ENCODE measurements at regions not wholly inside any gene's neighbourhood (a gene's known extent, or its start where the extent isn't known, plus 50 kb on each side); places are given as distances from the start of the nearest gene placed in this dataset.

DNA sequence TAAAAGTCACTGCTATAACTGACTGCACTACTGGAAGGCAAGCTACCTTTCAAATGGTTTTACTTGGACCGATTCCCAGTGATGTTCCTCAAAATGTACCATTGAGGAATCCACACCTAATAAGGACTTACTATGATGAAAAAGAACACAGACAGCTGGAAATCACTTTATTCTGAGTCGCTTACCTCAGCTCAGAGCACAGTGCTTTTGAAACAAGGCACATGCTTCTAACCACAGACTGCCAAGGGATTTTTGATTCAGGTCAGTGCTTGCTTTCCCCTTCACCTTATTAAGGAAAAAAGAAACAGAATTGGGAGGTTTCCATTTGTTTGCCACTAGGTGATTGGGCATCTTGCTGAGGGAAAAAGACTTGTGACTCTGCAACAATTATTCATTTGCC lies 707.5 kb upstream of the FSHR start:
- Histone ChIP-seq H3K4me3 (no peak overlapping the region), H3K4me1 (no peaks in the 10 kb centered on the region), H3K9me3 (no peaks in the 10 kb centered on the region), H3K27ac (no peak overlapping the region), H3K36me3 (no peaks in the 10 kb centered on the region), H3K27me3 (no peaks in the 10 kb centered on the region)
- intact Hi-C loops (cut with DNase I; ENCODE audit: low total_unique reads): no loop called here
- 84 to 91% (median 88%) methylated on average over 2 of the region's 2 CpGs for WGBS, 5 donors
- DNase-seq: peak in 1 of 2 donors; percentile 3
- TF ChIP-seq POLR2A (IDR thresholded peaks at IDR 0.05) (no peak), POLR2AphosphoS5 (IDR thresholded peaks at IDR 0.05) (no peak), EP300 (IDR thresholded peaks at IDR 0.05) (no peak)
- TF ChIP-seq, protein P1, sequence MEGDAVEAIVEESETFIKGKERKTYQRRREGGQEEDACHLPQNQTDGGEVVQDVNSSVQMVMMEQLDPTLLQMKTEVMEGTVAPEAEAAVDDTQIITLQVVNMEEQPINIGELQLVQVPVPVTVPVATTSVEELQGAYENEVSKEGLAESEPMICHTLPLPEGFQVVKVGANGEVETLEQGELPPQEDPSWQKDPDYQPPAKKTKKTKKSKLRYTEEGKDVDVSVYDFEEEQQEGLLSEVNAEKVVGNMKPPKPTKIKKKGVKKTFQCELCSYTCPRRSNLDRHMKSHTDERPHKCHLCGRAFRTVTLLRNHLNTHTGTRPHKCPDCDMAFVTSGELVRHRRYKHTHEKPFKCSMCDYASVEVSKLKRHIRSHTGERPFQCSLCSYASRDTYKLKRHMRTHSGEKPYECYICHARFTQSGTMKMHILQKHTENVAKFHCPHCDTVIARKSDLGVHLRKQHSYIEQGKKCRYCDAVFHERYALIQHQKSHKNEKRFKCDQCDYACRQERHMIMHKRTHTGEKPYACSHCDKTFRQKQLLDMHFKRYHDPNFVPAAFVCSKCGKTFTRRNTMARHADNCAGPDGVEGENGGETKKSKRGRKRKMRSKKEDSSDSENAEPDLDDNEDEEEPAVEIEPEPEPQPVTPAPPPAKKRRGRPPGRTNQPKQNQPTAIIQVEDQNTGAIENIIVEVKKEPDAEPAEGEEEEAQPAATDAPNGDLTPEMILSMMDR (IDR thresholded peaks at IDR 0.05): no peak

DNA sequence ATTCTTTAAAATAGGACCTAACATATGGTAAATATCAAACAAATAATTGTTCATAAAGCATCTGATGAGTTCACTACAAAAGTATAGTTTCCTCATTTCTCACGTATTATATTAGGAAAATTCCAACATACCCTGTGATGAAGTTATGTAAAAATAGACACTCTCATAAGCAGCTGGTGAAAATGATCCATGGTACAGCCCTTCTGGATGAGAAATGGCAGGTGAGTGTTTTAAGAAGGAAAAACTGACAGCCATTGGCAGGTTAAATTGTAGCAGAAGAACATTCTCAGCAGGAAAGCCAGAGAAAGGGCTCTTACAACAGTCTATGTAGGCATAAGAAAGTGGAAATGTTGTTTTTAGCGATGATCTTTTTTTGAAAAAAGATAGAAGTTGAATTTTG lies 706.5 kb upstream of the FSHR start:
- no peaks in the 10 kb centered on the region for H3K27me3 ChIP-seq
- no peak overlapping the region for H3K4me3 ChIP-seq
- H3K36me3 ChIP-seq: no peaks in the 10 kb centered on the region
- TF ChIP-seq, protein P1 (IDR thresholded peaks at IDR 0.05): no peak
- TF ChIP-seq POLR2A (IDR thresholded peaks at IDR 0.05) (no peak), POLR2AphosphoS5 (IDR thresholded peaks at IDR 0.05) (no peak), EP300 (IDR thresholded peaks at IDR 0.05) (no peak)
- H3K4me1 ChIP-seq: no peaks in the 10 kb centered on the region
- no peak overlapping the region for H3K27ac ChIP-seq
- 87 to 96% (median 88%) methylated on average over 2 of the region's 2 CpGs for WGBS, 5 donors
- H3K9me3 ChIP-seq: no peaks in the 10 kb centered on the region
- DNase-seq: no peak
- intact Hi-C loops (cut with DNase I; ENCODE audit: low total_unique reads): no loop called here

- WGBS, 5 donors: 64 to 80% (median 78%) methylated on average over 2 of the region's 2 CpGs
- TF ChIP-seq POLR2AphosphoS5 (IDR thresholded peaks at IDR 0.05) (no peak), POLR2A (IDR thresholded peaks at IDR 0.05) (no peak), EP300 (IDR thresholded peaks at IDR 0.05) (no peak)
- TF ChIP-seq, protein P1 (IDR thresholded peaks at IDR 0.05): no peak
- no peaks in the 10 kb centered on the region for H3K27me3 ChIP-seq
These were observed 705.9 kb upstream of the FSHR start for GRCh38 chr2:49860170-49860569.

DNA sequence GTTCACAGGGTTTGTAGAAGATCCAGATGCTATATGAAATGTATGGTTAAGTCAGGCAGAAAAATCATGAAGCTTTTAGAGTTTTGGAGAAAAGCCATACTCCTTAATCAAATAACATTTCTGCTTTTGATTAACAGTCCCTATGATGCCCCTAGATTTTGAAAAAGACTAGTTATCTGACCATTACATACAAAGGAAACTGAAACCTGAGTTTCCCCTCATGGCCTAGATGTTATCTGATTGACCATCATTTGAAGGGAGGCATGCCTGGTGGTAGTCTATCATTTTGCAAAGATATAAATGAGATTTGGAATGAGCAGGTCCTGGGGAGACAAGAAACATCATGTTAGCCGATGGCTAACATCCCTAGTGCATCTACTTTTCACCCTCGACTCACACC lies 704.3 kb upstream of the FSHR start:
- Histone ChIP-seq H3K27me3 (no peaks in the 10 kb centered on the region), H3K4me3 (no peak overlapping the region), H3K36me3 (no peaks in the 10 kb centered on the region), H3K4me1 (no peaks in the 10 kb centered on the region), H3K9me3 (no peaks in the 10 kb centered on the region), H3K27ac (no peak overlapping the region)
- WGBS, 5 donors: 81 to 95% (median 84%) methylated on average over 2 of the region's 2 CpGs
- intact Hi-C loops (cut with DNase I; ENCODE audit: low total_unique reads): no loop called here
- DNase-seq: no peak
- TF ChIP-seq EP300 (IDR thresholded peaks at IDR 0.05): no peak
- TF ChIP-seq POLR2AphosphoS5 (IDR thresholded peaks at IDR 0.05): no peak
- TF ChIP-seq POLR2A (IDR thresholded peaks at IDR 0.05): no peak
- TF ChIP-seq, protein P1 (IDR thresholded peaks at IDR 0.05): no peak

More at GRCh38 chr2:49860170-49860569, 705.9 kb upstream of the FSHR start:
- intact Hi-C loops (cut with DNase I; ENCODE audit: low total_unique reads): no loop called here
- no peak overlapping the region for H3K27ac ChIP-seq
- no peak for DNase-seq
- no peaks in the 10 kb centered on the region for H3K4me1 ChIP-seq
- no peaks in the 10 kb centered on the region for H3K36me3 ChIP-seq
- no peaks in the 10 kb centered on the region for H3K9me3 ChIP-seq
- H3K4me3 ChIP-seq: no peak overlapping the region

Measured in stomach (tissue), 8 donors.